T-cell (primary cell): ENCODE measurements at regions not wholly inside any gene's neighbourhood (a gene's known extent, or its start where the extent isn't known, plus 50 kb on each side); places are given as distances from the start of the nearest gene placed in this dataset.

Source experiments
- ATAC-seq, 4 experiments: fragments of 200-7000 bp in 3 of 4; fragments of 150-1000 bp in 1 of 4; cut with Tn5 transposase; replicated peaks in 1 of 4; 1 replicate in 3 of 4; 2 replicates in 1 of 4; pipeline ENCODE4 v1.10.0; 2021; ENCODE audit warnings: moderate library complexity in 3 of 4, mild to moderate bottlenecking in 2 of 4, moderate number of reproducible peaks in 1 of 4
- CTCF ChIA-PET, 2 donors: fragments of 300-600 bp; sonication (Branson Sonifier 250); formaldehyde crosslinking; loops; one replicate each; lab custom pipeline; 2022; ENCODE audit warnings: antibody characterized with exemption in 2 of 2; lab: Charles Lee
- POLR2A ChIA-PET, 2 donors: fragments of 300-600 bp; sonication (Branson Sonifier 250); formaldehyde crosslinking; loops; one replicate each; lab custom pipeline; 2022; ENCODE audit warnings: antibody characterized with exemption in 2 of 2; lab: Charles Lee
- DNase-seq, 35 experiments: peaks; one replicate each; pipeline versions ENCODE4 v3.0.0 to v3.0.0-alpha.2; 2013 to 2023
- H3K27ac ChIP-seq: one replicate; pipeline ENCODE4 v1.5.1; 2013; ENCODE audit warnings: low read length
- H3K27me3 ChIP-seq, 2 experiments: replicated peaks in 1 of 2; 1 replicate in 1 of 2; 2 replicates in 1 of 2; pipeline versions ENCODE4 v1.6.1 to v1.7.0; 2013; ENCODE audit warnings: low read length in 1 of 2, mixed read lengths in 1 of 2; ENCODE audit not compliant: control insufficient read depth in 2 of 2, insufficient read depth in 2 of 2; ENCODE audit errors: extremely low read depth in 1 of 2
- H3K36me3 ChIP-seq, 2 donors: 1 replicate in 1 of 2; 2 replicates in 1 of 2; pipeline versions ENCODE4 v1.6.1 to v1.7.0; 2013; ENCODE audit warnings: low read length in 1 of 2; ENCODE audit not compliant: control insufficient read depth in 2 of 2, insufficient read depth in 1 of 2; ENCODE audit errors: extremely low read depth in 1 of 2
- H3K4me1 ChIP-seq, 2 experiments: 1 replicate in 1 of 2; 2 replicates in 1 of 2; pipeline versions ENCODE4 v1.6.1 to v1.7.0; 2013; ENCODE audit warnings: low read length in 2 of 2, mixed read lengths in 1 of 2; ENCODE audit not compliant: insufficient read depth in 2 of 2, control insufficient read depth in 1 of 2; ENCODE audit errors: extremely low read depth in 1 of 2
- H3K4me3 ChIP-seq, 2 donors: 1 replicate in 1 of 2; 2 replicates in 1 of 2; pipeline versions ENCODE4 v1.5.1 to v1.7.0; 2013; ENCODE audit warnings: mild to moderate bottlenecking in 2 of 2, low read length in 1 of 2, moderate library complexity in 1 of 2; ENCODE audit not compliant: control insufficient read depth in 1 of 2; ENCODE audit errors: extremely low read depth in 1 of 2
- H3K9me3 ChIP-seq: 2 replicates; pipeline ENCODE4 v1.7.0; 2013
- H3K27ac Mint-ChIP-seq, 2 donors: one replicate each; pipeline ENCODE4 v1.8.0; 2020 to 2021; ENCODE audit warnings: mild to moderate bottlenecking in 2 of 2, mixed read lengths in 2 of 2
- H3K27me3 Mint-ChIP-seq, 2 donors: one replicate each; pipeline ENCODE4 v1.8.0; 2021 to 2022; ENCODE audit warnings: mixed read lengths in 2 of 2
- H3K36me3 Mint-ChIP-seq: one replicate; pipeline ENCODE4 v1.8.0; 2021; ENCODE audit warnings: mixed read lengths
- H3K4me1 Mint-ChIP-seq, 3 donors: one replicate each; pipeline ENCODE4 v1.8.0; 2020 to 2022; ENCODE audit warnings: mixed read lengths in 3 of 3, mild to moderate bottlenecking in 1 of 3
- H3K4me3 Mint-ChIP-seq, 3 donors: one replicate each; pipeline ENCODE4 v1.8.0; 2020 to 2022; ENCODE audit warnings: mild to moderate bottlenecking in 3 of 3, mixed read lengths in 3 of 3, moderate library complexity in 3 of 3
- H3K9me3 Mint-ChIP-seq, 3 donors: one replicate each; pipeline ENCODE4 v1.8.0; 2020 to 2022; ENCODE audit warnings: mixed read lengths in 3 of 3
- WGBS: methylation state at CpG from one replicate; pipeline ENCODE4 v1.1.5; 2013; ENCODE audit warnings: missing lambda C conversion rate; ENCODE audit not compliant: insufficient coverage; 5-methylcytosine and 5-hydroxymethylcytosine counted together

DNA sequence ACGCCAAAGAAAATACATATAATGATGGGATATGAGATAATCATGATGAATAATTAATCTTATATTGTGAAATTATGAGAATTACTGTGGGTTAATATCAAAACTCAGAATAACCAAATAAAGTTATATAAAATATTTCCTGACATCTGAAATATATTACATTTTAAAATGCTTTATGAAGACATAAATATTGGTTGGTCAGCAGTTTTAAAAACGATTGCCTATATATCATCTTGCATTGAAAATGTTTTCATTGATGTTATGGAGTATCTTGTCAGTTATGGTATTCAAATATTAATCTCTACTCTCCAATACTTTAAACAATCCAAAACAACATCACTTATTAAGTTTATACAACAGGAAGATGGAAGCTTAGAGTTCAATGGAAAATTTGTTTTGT is 228.1 kb upstream of the FERD3L start:
- Mint-ChIP-seq H3K9me3 (peaks cover 0 to 10% (median 9%) of the 10 kb centered on the region in 3 donors), H3K27me3 (no peaks in the 10 kb centered on the region), H3K4me3 (no peak overlapping the region), H3K27ac (no peak overlapping the region), H3K4me1 (no peaks in the 10 kb centered on the region), H3K36me3 (no peaks in the 10 kb centered on the region)
- no peak overlapping the region for H3K27ac ChIP-seq
- ATAC-seq = no peak
- H3K4me1 ChIP-seq = no peaks in the 10 kb centered on the region
- DNase-seq = no peak
- WGBS = no CpG with 5 or more reads among the region's 2 CpGs
- no peak overlapping the region for H3K4me3 ChIP-seq
- ChIA-PET POLR2A (no interaction called here), CTCF (no interaction called here)
- H3K27me3 ChIP-seq = no peaks in the 10 kb centered on the region
- no peaks in the 10 kb centered on the region for H3K36me3 ChIP-seq
- no peaks in the 10 kb centered on the region for H3K9me3 ChIP-seq

GRCh38 chr7:19369806-19370205 is 224.6 kb upstream of the FERD3L start:
- Histone ChIP-seq H3K27me3 (no peaks in the 10 kb centered on the region), H3K36me3 (no peaks in the 10 kb centered on the region), H3K4me3 (no peak overlapping the region), H3K9me3 (no peaks in the 10 kb centered on the region), H3K4me1 (no peaks in the 10 kb centered on the region), H3K27ac (no peak overlapping the region)
- H3K4me3 Mint-ChIP-seq = no peak overlapping the region
- POLR2A ChIA-PET = no interaction called here
- no peak overlapping the region for H3K27ac Mint-ChIP-seq
- ATAC-seq (no peak), DNase-seq (no peak)
- H3K36me3 Mint-ChIP-seq = no peaks in the 10 kb centered on the region
- peaks cover 0 to 7% (median 4%) of the 10 kb centered on the region in 3 donors for H3K9me3 Mint-ChIP-seq
- WGBS = no CpG with 5 or more reads among the region's 4 CpGs
- H3K27me3 Mint-ChIP-seq = no peaks in the 10 kb centered on the region
- CTCF ChIA-PET = interaction anchor here in 1 of 2 donors (0.6 kb wide), 1 partner anchor 1304 kb away, joined by 3 read pairs; no protein-coding TSS in a partner anchor
- H3K4me1 Mint-ChIP-seq = no peaks in the 10 kb centered on the region

- 60% methylated on average over 1 of the region's 2 CpGs for WGBS
- no peaks in the 10 kb centered on the region for H3K27me3 ChIP-seq
- H3K27me3 Mint-ChIP-seq = no peaks in the 10 kb centered on the region
- H3K36me3 Mint-ChIP-seq = no peaks in the 10 kb centered on the region
- H3K9me3 ChIP-seq = no peaks in the 10 kb centered on the region
- no peaks in the 10 kb centered on the region for H3K4me1 ChIP-seq
- CTCF ChIA-PET = interaction anchor here in 1 of 2 donors (0.5 kb wide), 1 partner anchor 129 kb away, joined by 3 read pairs; no protein-coding TSS in a partner anchor
- H3K4me3 Mint-ChIP-seq = no peak overlapping the region
- H3K4me3 ChIP-seq = no peak overlapping the region
- no peaks in the 10 kb centered on the region for H3K36me3 ChIP-seq
- ATAC-seq (no peak), DNase-seq (no peak)
- no peak overlapping the region for H3K27ac ChIP-seq
- peaks cover 0 to 7% (median 4%) of the 10 kb centered on the region in 3 donors for H3K9me3 Mint-ChIP-seq
- H3K27ac Mint-ChIP-seq = no peak overlapping the region
- POLR2A ChIA-PET = no interaction called here
- no peaks in the 10 kb centered on the region for H3K4me1 Mint-ChIP-seq
Observed at GRCh38 chr7:19369182-19369581, 224.0 kb upstream of the FERD3L start.

GRCh38 chr7:19368491-19368925 is 223.3 kb upstream of the FERD3L start:
- no peaks in the 10 kb centered on the region for H3K4me1 ChIP-seq
- Mint-ChIP-seq H3K4me3 (no peak overlapping the region), H3K27ac (no peak overlapping the region), H3K27me3 (no peaks in the 10 kb centered on the region), H3K36me3 (no peaks in the 10 kb centered on the region), H3K4me1 (no peaks in the 10 kb centered on the region), H3K9me3 (peaks cover 0 to 7% (median 4%) of the 10 kb centered on the region in 3 donors)
- no peak for DNase-seq
- no peaks in the 10 kb centered on the region for H3K9me3 ChIP-seq
- POLR2A ChIA-PET = no interaction called here
- WGBS = no CpG with 5 or more reads among the region's 7 CpGs
- H3K27me3 ChIP-seq = no peaks in the 10 kb centered on the region
- no peak overlapping the region for H3K4me3 ChIP-seq
- H3K36me3 ChIP-seq = no peaks in the 10 kb centered on the region
- CTCF ChIA-PET = interaction anchor here in 1 of 2 donors (0.5 kb wide), 1 partner anchor 128 kb away, joined by 3 read pairs; no protein-coding TSS in a partner anchor
- ATAC-seq = no peak
- H3K27ac ChIP-seq = no peak overlapping the region

DNA sequence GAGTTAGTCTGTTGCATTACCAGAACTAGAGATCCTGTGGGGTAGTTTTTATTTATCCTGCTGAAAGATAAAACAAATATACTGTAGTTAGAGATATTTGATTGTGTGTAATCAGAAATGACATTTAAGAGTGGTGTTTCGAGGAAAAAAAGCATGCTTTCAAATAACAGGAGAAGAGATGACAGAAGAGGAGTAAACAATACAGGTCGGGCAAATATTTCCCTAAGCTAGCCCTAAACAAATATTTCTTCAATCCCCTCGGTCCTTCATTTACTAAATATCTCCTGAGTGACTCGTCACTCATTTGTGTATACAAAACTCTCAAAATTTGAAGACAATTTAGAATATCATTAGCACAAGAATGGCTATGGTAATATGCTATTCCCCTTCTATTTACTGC is 219.7 kb upstream of the FERD3L start:
- Histone ChIP-seq H3K36me3 (no peaks in the 10 kb centered on the region), H3K4me1 (no peaks in the 10 kb centered on the region), H3K27me3 (no peaks in the 10 kb centered on the region), H3K4me3 (no peak overlapping the region), H3K9me3 (no peaks in the 10 kb centered on the region), H3K27ac (no peak overlapping the region)
- no peak overlapping the region for H3K27ac Mint-ChIP-seq
- no peaks in the 10 kb centered on the region for H3K27me3 Mint-ChIP-seq
- no peaks in the 10 kb centered on the region for H3K36me3 Mint-ChIP-seq
- H3K4me3 Mint-ChIP-seq = no peak overlapping the region
- no peak for DNase-seq
- no peak for ATAC-seq
- CTCF ChIA-PET = no interaction called here
- no peaks in the 10 kb centered on the region for H3K4me1 Mint-ChIP-seq
- POLR2A ChIA-PET = no interaction called here
- WGBS = no CpG with 5 or more reads among the region's 4 CpGs
- peaks cover 0 to 7% (median 4%) of the 10 kb centered on the region in 3 donors for H3K9me3 Mint-ChIP-seq

DNA sequence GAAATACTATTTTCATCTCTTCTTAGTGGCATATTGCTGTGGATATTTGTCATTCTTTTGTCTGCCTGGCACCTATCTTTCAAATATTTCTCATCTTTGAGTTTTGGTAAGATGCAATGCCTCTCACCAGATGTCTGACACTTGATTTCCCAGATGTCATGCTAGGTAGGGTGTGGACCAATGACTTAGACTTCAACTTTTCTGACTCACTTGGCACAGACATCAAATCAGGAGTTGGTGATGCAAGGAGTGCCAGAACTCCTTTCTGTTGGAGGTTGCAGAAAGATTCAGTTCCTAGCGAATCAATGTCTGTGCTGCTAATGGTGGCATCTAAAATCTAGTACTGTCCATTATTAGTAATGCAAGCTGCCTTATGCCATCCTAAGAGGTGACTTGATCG is 216.9 kb upstream of the FERD3L start:
- POLR2A ChIA-PET = interaction anchor here in 1 of 2 donors (0.6 kb wide), 1 partner anchor 27 kb away, joined by 3 read pairs; no protein-coding TSS in a partner anchor
- Mint-ChIP-seq H3K9me3 (peaks cover 0 to 9% (median 2%) of the 10 kb centered on the region in 3 donors), H3K4me1 (no peaks in the 10 kb centered on the region), H3K27ac (no peak overlapping the region), H3K4me3 (no peak overlapping the region), H3K27me3 (no peaks in the 10 kb centered on the region), H3K36me3 (no peaks in the 10 kb centered on the region)
- Histone ChIP-seq H3K4me3 (no peak overlapping the region), H3K27me3 (no peaks in the 10 kb centered on the region), H3K36me3 (no peaks in the 10 kb centered on the region), H3K9me3 (no peaks in the 10 kb centered on the region), H3K4me1 (no peaks in the 10 kb centered on the region), H3K27ac (no peak overlapping the region)
- no CpG with 5 or more reads among the region's 2 CpGs for WGBS
- CTCF ChIA-PET = no interaction called here
- ATAC-seq (no peak), DNase-seq (no peak)

DNA sequence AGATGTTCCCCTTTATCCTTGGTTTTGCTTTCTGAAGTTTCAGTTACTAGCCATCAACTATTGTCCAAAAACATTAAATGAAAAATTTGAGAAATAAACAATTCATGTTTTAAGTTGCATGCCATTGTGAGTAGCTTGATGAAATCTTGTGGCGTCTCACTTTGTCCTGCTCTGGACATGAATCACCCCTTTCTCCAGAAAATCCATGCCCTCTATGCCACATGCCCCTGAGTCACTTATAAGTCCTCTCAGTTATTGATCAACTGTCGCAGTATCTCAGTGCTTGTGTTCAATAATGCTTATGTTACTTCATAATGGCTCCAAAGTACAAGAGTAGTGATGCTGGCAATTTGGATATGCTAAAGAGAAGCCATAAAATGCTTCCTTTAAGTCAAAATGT is 208.0 kb upstream of the FERD3L start:
- Histone ChIP-seq H3K9me3 (no peaks in the 10 kb centered on the region), H3K36me3 (no peaks in the 10 kb centered on the region), H3K27me3 (no peaks in the 10 kb centered on the region), H3K27ac (no peak overlapping the region), H3K4me1 (no peaks in the 10 kb centered on the region), H3K4me3 (no peak overlapping the region)
- Mint-ChIP-seq H3K4me3 (no peak overlapping the region), H3K9me3 (peaks cover 2 to 12% (median 3%) of the 10 kb centered on the region in 3 donors), H3K4me1 (no peaks in the 10 kb centered on the region), H3K27ac (no peak overlapping the region), H3K27me3 (no peaks in the 10 kb centered on the region), H3K36me3 (no peaks in the 10 kb centered on the region)
- DNase-seq (no peak), ATAC-seq (no peak)
- ChIA-PET POLR2A (no interaction called here), CTCF (interaction anchor here in 1 of 2 donors (0.7 kb wide), 1 partner anchor 694 kb away, joined by 5 read pairs; no protein-coding TSS in a partner anchor)
- no CpG with 5 or more reads among the region's 2 CpGs for WGBS
